Esophagus squamous epithelium (tissue), 4 donors: ENCODE measurements at regions not wholly inside any gene's neighbourhood (a gene's known extent, or its start where the extent isn't known, plus 50 kb on each side); places are given as distances from the start of the nearest gene placed in this dataset.

Experiments used
- CTCF ChIP-seq, 6 experiments: fragments of 450-650 bp in 4 of 6; fragments of 200-600 bp in 2 of 6; sonication (generic) in 2 of 6; IDR thresholded peaks; one replicate each; pipeline ENCODE4 v1.5.1; 2016 to 2019; ENCODE audit warnings: antibody characterized with exemption in 6 of 6, mild to moderate bottlenecking in 4 of 6, moderate library complexity in 4 of 6
- POLR2A ChIP-seq, 4 donors: fragments of 450-650 bp; IDR thresholded peaks; one replicate each; pipeline ENCODE4 v1.6.1; 2017; ENCODE audit warnings: antibody characterized with exemption in 4 of 4, mild to moderate bottlenecking in 4 of 4, moderate library complexity in 3 of 4

- TF ChIP-seq POLR2A (IDR thresholded peaks at IDR 0.05) (no peak), CTCF (IDR thresholded peaks at IDR 0.05) (no peak)
Measured at GRCh38 chr21:41000838-41001237, 153.9 kb upstream of the DSCAM start.
